Lower leg skin (tissue), 4 donors: ENCODE measurements at regions not wholly inside any gene's neighbourhood (a gene's known extent, or its start where the extent isn't known, plus 50 kb on each side); places are given as distances from the start of the nearest gene placed in this dataset.

Experiments used
- DNase-seq, 2 donors: peaks; one replicate each; pipeline ENCODE4 v3.0.0-alpha.2; 2019; ENCODE audit warnings: low spot score in 2 of 2
- H3K4me3 ChIP-seq: fragments of 200-600 bp; sonication (generic); 2 replicates; pipeline ENCODE4 v1.5.1; 2017; ENCODE audit warnings: mild to moderate bottlenecking, low read depth; ENCODE audit not compliant: poor library complexity, severe bottlenecking
- CTCF ChIP-seq, 3 donors: fragments of 450-650 bp; IDR thresholded peaks; one replicate each; pipeline ENCODE4 v1.5.1; 2016; ENCODE audit warnings: antibody characterized with exemption in 3 of 3, mild to moderate bottlenecking in 3 of 3, moderate library complexity in 2 of 3
- POLR2A ChIP-seq, 2 donors: fragments of 450-650 bp; IDR thresholded peaks; one replicate each; pipeline ENCODE4 v1.6.1; 2016 to 2017; ENCODE audit warnings: antibody characterized with exemption in 2 of 2, mild to moderate bottlenecking in 1 of 2, moderate library complexity in 1 of 2
- WGBS, 2 donors: methylation state at CpG; one replicate each; pipeline ENCODE4 v1.1.5; 2018; 5-methylcytosine and 5-hydroxymethylcytosine counted together
- intact Hi-C: fragments of 100-400 bp; cut with DNase I; formaldehyde crosslinking; loops from one replicate; pipeline ENCODE4 v1.15.0; 2023; ENCODE audit warnings: low total_unique reads

GRCh38 chr7:41275255-41275654 lies 427.6 kb downstream of the INHBA start:
- WGBS, 2 donors, result 84 to 87% methylated on average over 9 of the region's 9 CpGs
- DNase-seq, result no peak
- intact Hi-C loops, result loop anchor here (10.0 kb wide), 1 partner anchor 680 kb away; no protein-coding TSS in a partner anchor
- no peak overlapping the region for H3K4me3 ChIP-seq
- TF ChIP-seq CTCF (IDR thresholded peaks at IDR 0.05) (no peak), POLR2A (IDR thresholded peaks at IDR 0.05) (no peak)

- no peak for DNase-seq
- TF ChIP-seq CTCF (IDR thresholded peaks at IDR 0.05) (no peak), POLR2A (IDR thresholded peaks at IDR 0.05) (no peak)
- intact Hi-C loops, result loop anchor here (10.0 kb wide), 1 partner anchor 681 kb away; no protein-coding TSS in a partner anchor
- 85 to 89% methylated on average over 5 of the region's 5 CpGs for WGBS, 2 donors
- no peak overlapping the region for H3K4me3 ChIP-seq
Observed at GRCh38 chr7:41274179-41274578, 428.7 kb downstream of the INHBA start.

- DNase-seq, result no peak
- H3K4me3 ChIP-seq, result no peak overlapping the region
- TF ChIP-seq CTCF (IDR thresholded peaks at IDR 0.05) (no peak), POLR2A (IDR thresholded peaks at IDR 0.05) (no peak)
- intact Hi-C loops, result loop anchor here (10.0 kb wide), 1 partner anchor 682 kb away; no protein-coding TSS in a partner anchor
- 83 to 90% methylated on average over 5 of the region's 5 CpGs for WGBS, 2 donors
Observed at GRCh38 chr7:41272664-41273063, 430.2 kb downstream of the INHBA start.

GRCh38 chr7:41268878-41269277 lies 434.0 kb downstream of the INHBA start:
- no peak for DNase-seq
- no peak overlapping the region for H3K4me3 ChIP-seq
- intact Hi-C loops, result no loop called here
- 86 to 91% methylated on average over 2 of the region's 2 CpGs for WGBS, 2 donors
- TF ChIP-seq CTCF (IDR thresholded peaks at IDR 0.05), result no peak
- TF ChIP-seq POLR2A (IDR thresholded peaks at IDR 0.05), result no peak

- H3K4me3 ChIP-seq, result no peak overlapping the region
- TF ChIP-seq CTCF (IDR thresholded peaks at IDR 0.05) (no peak), POLR2A (IDR thresholded peaks at IDR 0.05) (no peak)
- intact Hi-C loops, result no loop called here
- DNase-seq, result no peak
- WGBS, 2 donors, result 65 to 80% methylated on average over 4 of the region's 4 CpGs
Observed at GRCh38 chr7:41261080-41261479, 441.8 kb downstream of the INHBA start.

GRCh38 chr7:41257660-41258059 lies 445.2 kb downstream of the INHBA start:
- TF ChIP-seq CTCF (IDR thresholded peaks at IDR 0.05), result no peak
- no peak for TF ChIP-seq POLR2A (IDR thresholded peaks at IDR 0.05)
- DNase-seq, result no peak
- no peak overlapping the region for H3K4me3 ChIP-seq
- intact Hi-C loops, result no loop called here
- WGBS, 2 donors, result 67 to 82% methylated on average over 4 of the region's 4 CpGs
